SK-N-SH (cell line): ENCODE measurements at regions not wholly inside any gene's neighbourhood (a gene's known extent, or its start where the extent isn't known, plus 50 kb on each side); places are given as distances from the start of the nearest gene placed in this dataset.

ENCODE experiments used
- CTCF ChIA-PET: fragments of 300-600, 350-600 bp; formaldehyde crosslinking; extraction: SDS; loops from one replicate; lab custom pipeline; 2021; lab: Yijun Ruan, JAX
- POLR2A ChIA-PET: fragments of 350-600 bp; sonication (Branson Sonifier 250); formaldehyde crosslinking; extraction: SDS; loops from one replicate; lab custom pipeline; 2020; ENCODE audit warnings: antibody characterized with exemption, inconsistent platforms; lab: Yijun Ruan, JAX
- DNase-seq: peaks from one replicate; pipeline ENCODE4 v3.0.0; 2012
- H2AFZ ChIP-seq: fragments of 200-600 bp; sonication (generic); 2 replicates; pipeline ENCODE4 v1.8.1; 2016; ENCODE audit warnings: antibody characterized with exemption, mild to moderate bottlenecking, low read depth
- H3F3A ChIP-seq: fragments of 200-600 bp; sonication (generic); replicated peaks from 2 replicates; pipeline ENCODE3; 2016; ENCODE audit warnings: antibody characterized with exemption, mild to moderate bottlenecking; ENCODE audit not compliant: insufficient read depth
- H3K27ac ChIP-seq, 2 experiments: fragments of 200-500 bp in 1 of 2; fragments of 200-600 bp in 1 of 2; sonication (Bioruptor generic) in 1 of 2; sonication (generic), shearing (Covaris generic) in 1 of 2; 2 replicates each; pipeline versions ENCODE4 v1.5.1 to v1.6.1; 2014 to 2016; ENCODE audit warnings: low read depth in 2 of 2, inconsistent platforms in 1 of 2, low read length in 1 of 2, mild to moderate bottlenecking in 1 of 2, mixed read lengths in 1 of 2
- H3K27me3 ChIP-seq: fragments of 200-600 bp; sonication (generic), shearing (Covaris generic); 2 replicates; pipeline ENCODE4 v1.6.1; 2016; ENCODE audit warnings: mixed run types; ENCODE audit not compliant: insufficient read depth
- H3K36me3 ChIP-seq, 2 experiments: fragments of 200-500 bp in 1 of 2; fragments of 200-600 bp in 1 of 2; sonication (Bioruptor generic) in 1 of 2; sonication (generic) in 1 of 2; replicated peaks in 1 of 2; 2 replicates each; pipeline versions ENCODE3 to v1.5.1; 2014 to 2016; ENCODE audit warnings: low read length in 1 of 2, mild to moderate bottlenecking in 1 of 2; ENCODE audit not compliant: insufficient read depth in 2 of 2, control insufficient read depth in 1 of 2
- H3K4me1 ChIP-seq, 2 experiments: fragments of 200-500 bp in 1 of 2; fragments of 200-600 bp in 1 of 2; sonication (Bioruptor generic) in 1 of 2; sonication (generic), shearing (Covaris generic) in 1 of 2; 2 replicates each; pipeline versions ENCODE4 v1.5.1 to v1.6.1; 2014 to 2016; ENCODE audit warnings: low read depth in 1 of 2, low read length in 1 of 2, mixed run types in 1 of 2; ENCODE audit not compliant: insufficient read depth in 2 of 2, control insufficient read depth in 1 of 2
- H3K4me2 ChIP-seq: fragments of 200-600 bp; sonication (generic), shearing (Covaris generic); 2 replicates; pipeline ENCODE4 v1.6.1; 2017; ENCODE audit warnings: mixed run types
- H3K4me3 ChIP-seq, 2 experiments: fragments of 200-500 bp in 1 of 2; fragments of 200-600 bp in 1 of 2; sonication (Bioruptor generic) in 1 of 2; sonication (generic), shearing (Covaris generic) in 1 of 2; 2 replicates each; pipeline versions ENCODE4 v1.5.1 to v1.8.1; 2014 to 2016; ENCODE audit warnings: low read depth in 2 of 2, inconsistent platforms in 1 of 2, low read length in 1 of 2, mild to moderate bottlenecking in 1 of 2, mixed read lengths in 1 of 2, moderate library complexity in 1 of 2
- H3K79me2 ChIP-seq: fragments of 200-600 bp; sonication (generic); 2 replicates; pipeline ENCODE4 v1.8.1; 2017; ENCODE audit warnings: mild to moderate bottlenecking; ENCODE audit not compliant: insufficient read depth
- H3K9ac ChIP-seq: fragments of 200-600 bp; sonication (generic); 2 replicates; pipeline ENCODE4 v1.6.1; 2017; ENCODE audit warnings: mixed run types
- H3K9me2 ChIP-seq: fragments of 200-600 bp; sonication (generic); 2 replicates; pipeline ENCODE4 v1.6.1; 2017; ENCODE audit warnings: mixed run types
- H3K9me3 ChIP-seq: fragments of 200-600 bp; sonication (generic); 2 replicates; pipeline ENCODE4 v1.6.1; 2017; ENCODE audit warnings: mixed run types, mild to moderate bottlenecking, moderate library complexity
- H4K20me1 ChIP-seq: fragments of 200-600 bp; sonication (generic); 2 replicates; pipeline ENCODE4 v1.6.1; 2017; ENCODE audit warnings: mild to moderate bottlenecking, mixed run types; ENCODE audit not compliant: insufficient read depth
- CHD2 ChIP-seq: fragments of 150-350 bp; IDR thresholded peaks from 2 replicates; pipeline ENCODE4 v1.6.1; 2018; ENCODE audit warnings: low read length; ENCODE audit not compliant: partially characterized antibody
- ELF1 ChIP-seq: IDR thresholded peaks from 2 replicates; pipeline ENCODE4 v1.4.0; 2012
- EP300 ChIP-seq, 2 experiments: IDR thresholded peaks; 2 replicates each; pipeline versions ENCODE4 v1.4.0 to v1.6.1; 2012; ENCODE audit warnings: borderline replicate concordance in 1 of 2, low read depth in 1 of 2, low read length in 1 of 2
- EZH2phosphoT487 ChIP-seq: fragments of 200-600 bp; sonication (generic); IDR thresholded peaks from 2 replicates; pipeline ENCODE4 v1.6.1; 2017; ENCODE audit warnings: low read depth, mixed run types, mild to moderate bottlenecking, antibody characterized with exemption, moderate library complexity, borderline replicate concordance
- FOSL2 ChIP-seq: IDR thresholded peaks from 2 replicates; pipeline ENCODE4 v1.4.0; 2012; ENCODE audit warnings: low read depth, mild to moderate bottlenecking, moderate library complexity, borderline replicate concordance
- FOXJ3 ChIP-seq: sonication (generic); formaldehyde crosslinking; IDR thresholded peaks from 2 replicates; pipeline ENCODE4 v1.5.1; 2020; ENCODE audit warnings: mild to moderate bottlenecking, missing genetic modification reagents
- GABPA ChIP-seq: IDR thresholded peaks from 2 replicates; pipeline ENCODE4 v1.4.0; 2012; ENCODE audit warnings: low read depth, mild to moderate bottlenecking
- GATA2 ChIP-seq: sonication (generic); formaldehyde crosslinking; IDR thresholded peaks from 2 replicates; pipeline ENCODE4 v1.5.0; 2020; ENCODE audit warnings: mild to moderate bottlenecking, missing genetic modification reagents
- JUND ChIP-seq: IDR thresholded peaks from 2 replicates; pipeline ENCODE4 v1.4.0; 2012
- MEF2A ChIP-seq: IDR thresholded peaks from 2 replicates; pipeline ENCODE4 v1.4.0; 2012; ENCODE audit warnings: low read depth, borderline replicate concordance
- NFIC ChIP-seq: IDR thresholded peaks from 2 replicates; pipeline ENCODE4 v1.4.0; 2012; ENCODE audit warnings: borderline replicate concordance
- POLR2AphosphoS5 ChIP-seq: IDR thresholded peaks from 2 replicates; pipeline ENCODE4 v1.6.1; 2012; ENCODE audit warnings: low read depth, low read length
- RAD21 ChIP-seq: IDR thresholded peaks from 2 replicates; pipeline ENCODE4 v1.6.1; 2012; ENCODE audit warnings: mild to moderate bottlenecking, low read length
- RFX5 ChIP-seq: IDR thresholded peaks from 2 replicates; pipeline ENCODE4 v1.6.1; 2012; ENCODE audit warnings: mild to moderate bottlenecking, improper control_type of control experiment, low read length
- RXRA ChIP-seq: IDR thresholded peaks from 2 replicates; pipeline ENCODE4 v1.4.0; 2012; ENCODE audit warnings: low read depth, mild to moderate bottlenecking, borderline replicate concordance
- SIN3A ChIP-seq: IDR thresholded peaks from 2 replicates; pipeline ENCODE4 v1.6.1; 2012; ENCODE audit warnings: low read depth, mild to moderate bottlenecking, low read length, moderate library complexity, borderline replicate concordance
- TAF1 ChIP-seq: IDR thresholded peaks from 2 replicates; pipeline ENCODE4 v1.6.1; 2012; ENCODE audit warnings: low read depth, mild to moderate bottlenecking, low read length, moderate library complexity, borderline replicate concordance
- YY1 ChIP-seq: IDR thresholded peaks from 2 replicates; pipeline ENCODE4 v1.4.0; 2012; ENCODE audit warnings: low read depth, mild to moderate bottlenecking
- WGBS: methylation state at CpG from one replicate; pipeline ENCODE4 v1.1.6; 2017; ENCODE audit warnings: low lambda C conversion rate; 5-methylcytosine and 5-hydroxymethylcytosine counted together
- TF ChIP-seq, protein P1 (sequence below): fragments of 150-350 bp; IDR thresholded peaks from 2 replicates; pipeline ENCODE4 v1.6.1; 2017; ENCODE audit warnings: antibody characterized with exemption, low read length, low read depth, borderline replicate concordance
- TF ChIP-seq, protein P2 (sequence below): fragments of 200-600 bp; sonication (generic); IDR thresholded peaks from 2 replicates; pipeline ENCODE4 v1.6.1; 2017; ENCODE audit warnings: antibody characterized with exemption, mild to moderate bottlenecking, moderate library complexity
- TF ChIP-seq, protein P3 (sequence below): IDR thresholded peaks from 2 replicates; pipeline ENCODE4 v1.4.0; 2012; ENCODE audit warnings: low read depth

GRCh38 chr5:143559586-143560109, 156.2 kb upstream of the NR3C1 start:
- Histone ChIP-seq H3F3A (peaks cover 16% of the 10 kb centered on the region), H3K4me2 (no peak overlapping the region), H4K20me1 (no peaks in the 10 kb centered on the region), H3K9me2 (no peaks in the 10 kb centered on the region), H2AFZ (no peak overlapping the region), H3K27me3 (no peaks in the 10 kb centered on the region), H3K9me3 (no peaks in the 10 kb centered on the region), H3K79me2 (no peaks in the 10 kb centered on the region), H3K36me3 (no peaks in the 10 kb centered on the region), H3K9ac (no peak overlapping the region), H3K4me3 (no peak overlapping the region), H3K27ac (no peak overlapping the region), H3K4me1 (peaks cover 2 to 19% of the 10 kb centered on the region in 2 experiments; a peak in 2 of 4 replicates)
- TF ChIP-seq JUND (no peak), EZH2phosphoT487 (no peak), MEF2A (no peak), ELF1 (no peak), YY1 (no peak), TAF1 (no peak), FOXJ3 (CRISPR knock-in tag) (no peak), SIN3A (no peak), GABPA (no peak), EP300 (IDR thresholded peaks at IDR 0.05; ENCODE audit: borderline replicate concordance in 1 of 2, low read depth in 1 of 2, low read length in 1 of 2) (no peak)
- TF ChIP-seq, protein P1, sequence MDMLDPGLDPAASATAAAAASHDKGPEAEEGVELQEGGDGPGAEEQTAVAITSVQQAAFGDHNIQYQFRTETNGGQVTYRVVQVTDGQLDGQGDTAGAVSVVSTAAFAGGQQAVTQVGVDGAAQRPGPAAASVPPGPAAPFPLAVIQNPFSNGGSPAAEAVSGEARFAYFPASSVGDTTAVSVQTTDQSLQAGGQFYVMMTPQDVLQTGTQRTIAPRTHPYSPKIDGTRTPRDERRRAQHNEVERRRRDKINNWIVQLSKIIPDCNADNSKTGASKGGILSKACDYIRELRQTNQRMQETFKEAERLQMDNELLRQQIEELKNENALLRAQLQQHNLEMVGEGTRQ, result no peak
- 96% methylated on average over 1 of the region's 1 CpG for WGBS
- no peak for DNase-seq
- POLR2A ChIA-PET, result no interaction called here
- CTCF ChIA-PET, result no interaction called here

- Histone ChIP-seq H3K4me3 (no peak overlapping the region), H3K27me3 (no peaks in the 10 kb centered on the region), H3K9ac (no peak overlapping the region), H3F3A (peaks cover 24% of the 10 kb centered on the region), H2AFZ (no peak overlapping the region), H3K79me2 (no peaks in the 10 kb centered on the region), H3K27ac (no peak overlapping the region), H3K9me3 (no peaks in the 10 kb centered on the region), H3K9me2 (no peaks in the 10 kb centered on the region), H4K20me1 (no peaks in the 10 kb centered on the region), H3K4me1 (peaks cover 2 to 22% of the 10 kb centered on the region in 2 experiments; a peak in 2 of 4 replicates), H3K4me2 (no peak overlapping the region), H3K36me3 (no peaks in the 10 kb centered on the region)
- no peak for DNase-seq
- TF ChIP-seq GATA2 (CRISPR knock-in tag) (no peak), YY1 (no peak), RFX5 (no peak), FOSL2 (no peak), POLR2AphosphoS5 (no peak), NFIC (no peak), RAD21 (no peak), JUND (no peak), RXRA (no peak), CHD2 (no peak), MEF2A (no peak), FOXJ3 (CRISPR knock-in tag) (no peak)
- TF ChIP-seq, protein P2, sequence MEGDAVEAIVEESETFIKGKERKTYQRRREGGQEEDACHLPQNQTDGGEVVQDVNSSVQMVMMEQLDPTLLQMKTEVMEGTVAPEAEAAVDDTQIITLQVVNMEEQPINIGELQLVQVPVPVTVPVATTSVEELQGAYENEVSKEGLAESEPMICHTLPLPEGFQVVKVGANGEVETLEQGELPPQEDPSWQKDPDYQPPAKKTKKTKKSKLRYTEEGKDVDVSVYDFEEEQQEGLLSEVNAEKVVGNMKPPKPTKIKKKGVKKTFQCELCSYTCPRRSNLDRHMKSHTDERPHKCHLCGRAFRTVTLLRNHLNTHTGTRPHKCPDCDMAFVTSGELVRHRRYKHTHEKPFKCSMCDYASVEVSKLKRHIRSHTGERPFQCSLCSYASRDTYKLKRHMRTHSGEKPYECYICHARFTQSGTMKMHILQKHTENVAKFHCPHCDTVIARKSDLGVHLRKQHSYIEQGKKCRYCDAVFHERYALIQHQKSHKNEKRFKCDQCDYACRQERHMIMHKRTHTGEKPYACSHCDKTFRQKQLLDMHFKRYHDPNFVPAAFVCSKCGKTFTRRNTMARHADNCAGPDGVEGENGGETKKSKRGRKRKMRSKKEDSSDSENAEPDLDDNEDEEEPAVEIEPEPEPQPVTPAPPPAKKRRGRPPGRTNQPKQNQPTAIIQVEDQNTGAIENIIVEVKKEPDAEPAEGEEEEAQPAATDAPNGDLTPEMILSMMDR, result no peak
- TF ChIP-seq, protein P3, sequence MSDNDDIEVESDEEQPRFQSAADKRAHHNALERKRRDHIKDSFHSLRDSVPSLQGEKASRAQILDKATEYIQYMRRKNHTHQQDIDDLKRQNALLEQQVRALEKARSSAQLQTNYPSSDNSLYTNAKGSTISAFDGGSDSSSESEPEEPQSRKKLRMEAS, result no peak
- 97% methylated on average over 1 of the region's 1 CpG for WGBS
- ChIA-PET POLR2A (no interaction called here), CTCF (no interaction called here)
Measured at GRCh38 chr5:143558048-143558447, 154.6 kb upstream of the NR3C1 start.
